B cell (primary cell): ENCODE measurements at regions not wholly inside any gene's neighbourhood (a gene's known extent, or its start where the extent isn't known, plus 50 kb on each side); places are given as distances from the start of the nearest gene placed in this dataset.

ENCODE experiments used
- ATAC-seq: fragments of 200-7000 bp; cut with Tn5 transposase; one replicate; pipeline ENCODE4 v1.10.0; 2021; ENCODE audit warnings: low read depth, mild to moderate bottlenecking, moderate number of reproducible peaks, moderate library complexity
- CTCF ChIA-PET: fragments of 350-600 bp; sonication (Branson Sonifier 250); formaldehyde crosslinking; loops from one replicate; lab custom pipeline; 2021; ENCODE audit warnings: antibody characterized with exemption, inconsistent platforms; lab: Charles Lee
- POLR2A ChIA-PET: fragments of 350-600 bp; sonication (Branson Sonifier 250); formaldehyde crosslinking; loops from one replicate; lab custom pipeline; 2021; ENCODE audit warnings: antibody characterized with exemption; lab: Charles Lee
- DNase-seq: peaks from one replicate; pipeline ENCODE4 v3.0.0; 2013
- H2AFZ ChIP-seq: 2 replicates; pipeline ENCODE4 v1.6.1; 2012; ENCODE audit warnings: mild to moderate bottlenecking, low read depth, low read length; ENCODE audit not compliant: insufficient read depth, poor library complexity, severe bottlenecking
- H3K27ac ChIP-seq, 2 donors: 1 replicate in 1 of 2; 2 replicates in 1 of 2; pipeline ENCODE4 v1.5.1; 2012 to 2013; ENCODE audit warnings: low read length in 2 of 2, mild to moderate bottlenecking in 2 of 2, moderate library complexity in 1 of 2
- H3K27me3 ChIP-seq, 4 experiments: fragments of 200-600 bp in 1 of 4; sonication (generic) in 1 of 4; replicated peaks in 1 of 4; 1 replicate in 2 of 4; 2 replicates in 2 of 4; pipeline versions ENCODE4 v1.6.1 to v1.7.0; 2013 to 2016; ENCODE audit warnings: low read length in 3 of 4, mild to moderate bottlenecking in 2 of 4, mixed read lengths in 1 of 4, moderate library complexity in 1 of 4; ENCODE audit not compliant: insufficient read depth in 4 of 4, control insufficient read depth in 3 of 4; ENCODE audit errors: control extremely low read depth in 1 of 4
- H3K36me3 ChIP-seq, 2 experiments: replicated peaks in 1 of 2; 1 replicate in 1 of 2; 2 replicates in 1 of 2; pipeline versions ENCODE4 v1.6.1 to v1.7.1; 2013; ENCODE audit warnings: low read length in 1 of 2; ENCODE audit not compliant: insufficient read depth in 2 of 2, control insufficient read depth in 1 of 2; ENCODE audit errors: control extremely low read depth in 1 of 2, extremely low read depth in 1 of 2
- H3K4me1 ChIP-seq, 2 donors: fragments of 200-600 bp in 1 of 2; sonication (generic) in 1 of 2; 1 replicate in 1 of 2; 2 replicates in 1 of 2; pipeline versions ENCODE4 v1.5.1 to v1.6.1; 2013 to 2017; ENCODE audit warnings: low read length in 2 of 2; ENCODE audit not compliant: control insufficient read depth in 2 of 2, insufficient read depth in 2 of 2
- H3K4me2 ChIP-seq: replicated peaks from 2 replicates; pipeline ENCODE3; 2012; ENCODE audit warnings: mild to moderate bottlenecking, low read depth, low read length; ENCODE audit not compliant: poor library complexity, severe bottlenecking
- H3K4me3 ChIP-seq, 5 experiments: fragments of 200-600 bp in 1 of 5; sonication (generic) in 1 of 5; 1 replicate in 3 of 5; 2 replicates in 2 of 5; pipeline versions ENCODE4 v1.5.1 to v1.7.0; 2011 to 2016; ENCODE audit warnings: low read length in 4 of 5, mild to moderate bottlenecking in 4 of 5, low read depth in 2 of 5, control low read depth in 1 of 5, moderate library complexity in 1 of 5; ENCODE audit not compliant: insufficient read depth in 1 of 5; ENCODE audit errors: control extremely low read depth in 1 of 5, extremely low read depth in 1 of 5
- H3K79me2 ChIP-seq: fragments of 200-600 bp; sonication (generic); one replicate; pipeline ENCODE4 v1.6.0; 2016; ENCODE audit warnings: low read length; ENCODE audit not compliant: control insufficient read depth, insufficient read depth
- H3K9ac ChIP-seq: fragments of 200-600 bp; sonication (generic); 2 replicates; pipeline ENCODE4 v1.6.1; 2017; ENCODE audit warnings: mild to moderate bottlenecking, low read length, moderate library complexity
- H3K9me3 ChIP-seq, 3 donors: one replicate each; pipeline versions ENCODE4 v1.6.1 to v1.7.1; 2013; ENCODE audit warnings: low read length in 2 of 3; ENCODE audit not compliant: control insufficient read depth in 2 of 3, insufficient read depth in 1 of 3; ENCODE audit errors: control extremely low read depth in 1 of 3
- H4K20me1 ChIP-seq: 2 replicates; pipeline ENCODE4 v1.6.0; 2012; ENCODE audit warnings: mild to moderate bottlenecking, low read length; ENCODE audit not compliant: insufficient read depth, control insufficient read depth, poor library complexity, severe bottlenecking
- H3K27ac Mint-ChIP-seq: one replicate; pipeline ENCODE4 v1.8.0; 2021; ENCODE audit warnings: mixed read lengths
- H3K27me3 Mint-ChIP-seq: one replicate; pipeline ENCODE4 v1.8.0; 2021; ENCODE audit warnings: mixed read lengths
- H3K4me1 Mint-ChIP-seq: one replicate; pipeline ENCODE4 v1.8.0; 2021; ENCODE audit warnings: mixed read lengths
- H3K4me3 Mint-ChIP-seq: one replicate; pipeline ENCODE4 v1.8.0; 2021; ENCODE audit warnings: mixed read lengths
- H3K9me3 Mint-ChIP-seq: one replicate; pipeline ENCODE4 v1.8.0; 2022; ENCODE audit warnings: mixed read lengths; ENCODE audit not compliant: insufficient read depth
- EZH2 ChIP-seq: IDR thresholded peaks from 2 replicates; pipeline ENCODE4 v1.6.1; 2012; ENCODE audit warnings: borderline replicate concordance, low read depth, mild to moderate bottlenecking, moderate library complexity, low read length; ENCODE audit not compliant: insufficient read depth, poor library complexity, severe bottlenecking
- WGBS: methylation state at CpG from one replicate; pipeline ENCODE4 v1.1.5; 2013; ENCODE audit warnings: missing lambda C conversion rate; ENCODE audit not compliant: insufficient coverage; 5-methylcytosine and 5-hydroxymethylcytosine counted together
- intact Hi-C: fragments of 100-400 bp; cut with micrococcal nuclease; formaldehyde crosslinking; loops from one replicate; pipeline ENCODE4 v1.10.0; 2022
- TF ChIP-seq, protein P1 (sequence below): fragments of 200-600 bp; IDR thresholded peaks from one replicate; pipeline ENCODE4 v1.8.0; 2022; ENCODE audit warnings: antibody characterized with exemption, mild to moderate bottlenecking

DNA sequence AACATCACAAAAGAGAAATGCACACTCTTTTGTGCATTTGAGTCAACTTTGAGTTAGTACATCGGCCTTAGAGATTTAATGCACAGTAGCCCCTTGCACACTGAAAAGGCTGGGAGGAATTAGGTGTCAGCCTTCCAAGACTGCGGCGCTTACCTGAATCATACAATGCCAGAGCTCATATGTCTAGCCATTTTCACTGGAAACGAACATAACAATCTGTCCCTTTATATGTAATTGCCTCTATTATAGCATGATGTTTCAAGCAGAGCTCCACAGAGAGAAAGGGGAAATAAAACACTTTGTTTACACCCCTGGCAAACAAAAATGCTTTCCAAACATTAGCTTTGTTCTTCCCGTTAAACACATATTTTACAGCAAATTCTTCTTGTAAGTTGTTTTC is 315.7 kb upstream of the SLCO3A1 start:
- peaks cover 0 to 3% (median 0%) of the 10 kb centered on the region in 4 experiments for H3K27me3 ChIP-seq
- no peak overlapping the region for H3K27ac ChIP-seq
- H3K27ac Mint-ChIP-seq = no peak overlapping the region
- POLR2A ChIA-PET = no interaction called here
- CTCF ChIA-PET = no interaction called here
- no peak overlapping the region for H3K4me3 ChIP-seq
- DNase-seq (no peak), ATAC-seq (no peak)
- peaks cover 4% of the 10 kb centered on the region for H3K27me3 Mint-ChIP-seq
- intact Hi-C loops = no loop called here
- H3K4me3 Mint-ChIP-seq = no peak overlapping the region
- no peaks in the 10 kb centered on the region for H4K20me1 ChIP-seq
- no peak for TF ChIP-seq EZH2
- TF ChIP-seq, protein P1, sequence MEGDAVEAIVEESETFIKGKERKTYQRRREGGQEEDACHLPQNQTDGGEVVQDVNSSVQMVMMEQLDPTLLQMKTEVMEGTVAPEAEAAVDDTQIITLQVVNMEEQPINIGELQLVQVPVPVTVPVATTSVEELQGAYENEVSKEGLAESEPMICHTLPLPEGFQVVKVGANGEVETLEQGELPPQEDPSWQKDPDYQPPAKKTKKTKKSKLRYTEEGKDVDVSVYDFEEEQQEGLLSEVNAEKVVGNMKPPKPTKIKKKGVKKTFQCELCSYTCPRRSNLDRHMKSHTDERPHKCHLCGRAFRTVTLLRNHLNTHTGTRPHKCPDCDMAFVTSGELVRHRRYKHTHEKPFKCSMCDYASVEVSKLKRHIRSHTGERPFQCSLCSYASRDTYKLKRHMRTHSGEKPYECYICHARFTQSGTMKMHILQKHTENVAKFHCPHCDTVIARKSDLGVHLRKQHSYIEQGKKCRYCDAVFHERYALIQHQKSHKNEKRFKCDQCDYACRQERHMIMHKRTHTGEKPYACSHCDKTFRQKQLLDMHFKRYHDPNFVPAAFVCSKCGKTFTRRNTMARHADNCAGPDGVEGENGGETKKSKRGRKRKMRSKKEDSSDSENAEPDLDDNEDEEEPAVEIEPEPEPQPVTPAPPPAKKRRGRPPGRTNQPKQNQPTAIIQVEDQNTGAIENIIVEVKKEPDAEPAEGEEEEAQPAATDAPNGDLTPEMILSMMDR = no peak
- H2AFZ ChIP-seq = no peak overlapping the region
- no peaks in the 10 kb centered on the region for H3K4me1 ChIP-seq
- no peaks in the 10 kb centered on the region for H3K9me3 ChIP-seq
- 100% methylated on average over 1 of the region's 5 CpGs for WGBS
- peaks cover 2% of the 10 kb centered on the region for H3K9me3 Mint-ChIP-seq
- H3K4me2 ChIP-seq = no peak overlapping the region
- H3K79me2 ChIP-seq = no peaks in the 10 kb centered on the region
- H3K36me3 ChIP-seq = no peaks in the 10 kb centered on the region
- no peak overlapping the region for H3K9ac ChIP-seq
- no peaks in the 10 kb centered on the region for H3K4me1 Mint-ChIP-seq

DNA sequence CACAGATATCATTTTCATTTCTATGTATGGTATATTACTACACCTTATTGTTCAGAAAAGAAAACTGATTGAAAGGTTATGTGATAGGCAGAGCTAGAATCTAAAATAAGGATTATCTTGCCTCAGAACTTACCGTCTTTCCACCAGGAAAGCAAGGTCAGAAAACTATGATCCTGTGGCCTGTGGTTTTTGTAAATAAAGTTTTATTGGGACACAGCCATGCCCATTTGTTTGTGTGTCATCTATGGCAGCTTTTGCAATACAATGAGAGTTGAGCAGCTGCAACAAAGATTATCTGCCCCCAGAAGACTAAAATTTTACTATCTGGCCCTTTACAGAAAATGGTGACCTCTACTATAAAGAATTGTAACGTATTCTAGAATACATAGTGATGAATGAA is 314.7 kb upstream of the SLCO3A1 start:
- 100% methylated on average over 1 of the region's 2 CpGs for WGBS
- Histone ChIP-seq H4K20me1 (no peaks in the 10 kb centered on the region), H3K4me2 (no peak overlapping the region), H3K4me1 (no peaks in the 10 kb centered on the region), H3K79me2 (no peaks in the 10 kb centered on the region), H2AFZ (no peak overlapping the region), H3K9me3 (no peaks in the 10 kb centered on the region), H3K27ac (no peak overlapping the region), H3K4me3 (no peak overlapping the region), H3K9ac (no peak overlapping the region), H3K36me3 (no peaks in the 10 kb centered on the region), H3K27me3 (peaks cover 0 to 3% (median 0%) of the 10 kb centered on the region in 4 experiments)
- ChIA-PET CTCF (no interaction called here), POLR2A (no interaction called here)
- peaks cover 2% of the 10 kb centered on the region for H3K9me3 Mint-ChIP-seq
- H3K27ac Mint-ChIP-seq = no peak overlapping the region
- DNase-seq = no peak
- H3K4me3 Mint-ChIP-seq = no peak overlapping the region
- no peak for ATAC-seq
- H3K4me1 Mint-ChIP-seq = no peaks in the 10 kb centered on the region
- H3K27me3 Mint-ChIP-seq = peaks cover 4% of the 10 kb centered on the region
- TF ChIP-seq, protein P1 = no peak
- TF ChIP-seq EZH2 = no peak
- intact Hi-C loops = no loop called here
